Suprapubic skin (tissue), 4 donors: ENCODE measurements at regions not wholly inside any gene's neighbourhood (a gene's known extent, or its start where the extent isn't known, plus 50 kb on each side); places are given as distances from the start of the nearest gene placed in this dataset.

ENCODE experiments used
- EP300 ChIP-seq: sonication (generic); formaldehyde crosslinking; IDR thresholded peaks from one replicate; pipeline ENCODE4 v1.6.1; 2017; ENCODE audit warnings: antibody characterized with exemption
- POLR2A ChIP-seq, 2 donors: fragments of 450-650 bp; IDR thresholded peaks; one replicate each; pipeline ENCODE4 v1.6.1; 2017; ENCODE audit warnings: antibody characterized with exemption in 2 of 2, mild to moderate bottlenecking in 2 of 2, moderate library complexity in 2 of 2
- POLR2AphosphoS5 ChIP-seq, 3 donors: sonication (generic); formaldehyde crosslinking; IDR thresholded peaks; one replicate each; pipeline ENCODE4 v1.6.1; 2017; ENCODE audit warnings: antibody characterized with exemption in 3 of 3
- TF ChIP-seq, protein P1 (sequence below), 2 donors: fragments of 200-600 bp in 1 of 2; fragments of 450-650 bp in 1 of 2; sonication (generic) in 1 of 2; IDR thresholded peaks; one replicate each; pipeline ENCODE4 v1.5.1; 2016 to 2019; ENCODE audit warnings: antibody characterized with exemption in 2 of 2, mild to moderate bottlenecking in 1 of 2, moderate library complexity in 1 of 2

DNA sequence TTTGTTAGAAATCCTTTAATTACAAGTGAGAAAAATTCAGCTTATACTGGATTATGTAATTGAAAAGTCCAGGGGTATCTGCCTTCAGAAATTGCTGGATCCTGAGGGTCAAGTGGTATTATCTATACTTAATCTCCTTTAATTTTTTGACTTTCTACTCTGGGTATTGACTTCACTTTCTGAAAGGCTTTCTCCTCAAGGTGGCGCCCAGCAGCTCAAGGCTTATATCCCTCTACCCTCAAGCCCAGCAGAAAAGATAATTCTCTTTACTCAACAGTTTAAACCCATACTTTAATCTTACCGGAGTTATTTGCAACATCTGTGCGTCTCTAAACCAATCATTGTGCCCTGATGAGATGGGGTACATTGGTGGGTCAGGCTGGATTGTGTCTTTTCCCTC, 129.5 kb downstream of the LARP7 start:
- TF ChIP-seq, protein P1, sequence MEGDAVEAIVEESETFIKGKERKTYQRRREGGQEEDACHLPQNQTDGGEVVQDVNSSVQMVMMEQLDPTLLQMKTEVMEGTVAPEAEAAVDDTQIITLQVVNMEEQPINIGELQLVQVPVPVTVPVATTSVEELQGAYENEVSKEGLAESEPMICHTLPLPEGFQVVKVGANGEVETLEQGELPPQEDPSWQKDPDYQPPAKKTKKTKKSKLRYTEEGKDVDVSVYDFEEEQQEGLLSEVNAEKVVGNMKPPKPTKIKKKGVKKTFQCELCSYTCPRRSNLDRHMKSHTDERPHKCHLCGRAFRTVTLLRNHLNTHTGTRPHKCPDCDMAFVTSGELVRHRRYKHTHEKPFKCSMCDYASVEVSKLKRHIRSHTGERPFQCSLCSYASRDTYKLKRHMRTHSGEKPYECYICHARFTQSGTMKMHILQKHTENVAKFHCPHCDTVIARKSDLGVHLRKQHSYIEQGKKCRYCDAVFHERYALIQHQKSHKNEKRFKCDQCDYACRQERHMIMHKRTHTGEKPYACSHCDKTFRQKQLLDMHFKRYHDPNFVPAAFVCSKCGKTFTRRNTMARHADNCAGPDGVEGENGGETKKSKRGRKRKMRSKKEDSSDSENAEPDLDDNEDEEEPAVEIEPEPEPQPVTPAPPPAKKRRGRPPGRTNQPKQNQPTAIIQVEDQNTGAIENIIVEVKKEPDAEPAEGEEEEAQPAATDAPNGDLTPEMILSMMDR (IDR thresholded peaks at IDR 0.05) = no peak
- TF ChIP-seq EP300 (no peak), POLR2A (IDR thresholded peaks at IDR 0.05) (no peak), POLR2AphosphoS5 (IDR thresholded peaks at IDR 0.05) (no peak)
